CD14-positive monocyte (primary cell): ENCODE measurements at regions not wholly inside any gene's neighbourhood (a gene's known extent, or its start where the extent isn't known, plus 50 kb on each side); places are given as distances from the start of the nearest gene placed in this dataset.

Source experiments
- DNase-seq, 3 donors: peaks; one replicate each; pipeline ENCODE4 v3.0.0-alpha.2; 2011 to 2022
- H2AFZ ChIP-seq: 2 replicates; pipeline ENCODE4 v1.6.0; 2012; ENCODE audit warnings: mild to moderate bottlenecking, low read depth, low read length, inconsistent platforms; ENCODE audit not compliant: insufficient read depth, poor library complexity, severe bottlenecking
- H3K27ac ChIP-seq, 2 donors: 1 replicate in 1 of 2; 2 replicates in 1 of 2; pipeline ENCODE4 v1.5.1; 2012 to 2013; ENCODE audit warnings: low read length in 2 of 2, control low read depth in 1 of 2, inconsistent platforms in 1 of 2, low read depth in 1 of 2, mild to moderate bottlenecking in 1 of 2
- H3K27me3 ChIP-seq, 2 donors: one replicate each; pipeline versions ENCODE4 v1.6.0 to v1.6.1; 2011 to 2013; ENCODE audit warnings: low read length in 2 of 2; ENCODE audit not compliant: control insufficient read depth in 2 of 2, insufficient read depth in 2 of 2
- H3K36me3 ChIP-seq, 2 donors: replicated peaks in 1 of 2; 1 replicate in 1 of 2; 2 replicates in 1 of 2; pipeline versions ENCODE4 v1.5.1 to v1.6.1; 2012 to 2013; ENCODE audit warnings: low read length in 2 of 2, control low read depth in 1 of 2, inconsistent platforms in 1 of 2, mild to moderate bottlenecking in 1 of 2; ENCODE audit not compliant: insufficient read depth in 2 of 2, control insufficient read depth in 1 of 2
- H3K4me1 ChIP-seq, 2 donors: 1 replicate in 1 of 2; 2 replicates in 1 of 2; pipeline versions ENCODE4 v1.5.1 to v1.6.1; 2012 to 2013; ENCODE audit warnings: low read length in 2 of 2, control low read depth in 1 of 2, inconsistent platforms in 1 of 2, mild to moderate bottlenecking in 1 of 2, moderate library complexity in 1 of 2; ENCODE audit not compliant: insufficient read depth in 2 of 2, control insufficient read depth in 1 of 2
- H3K4me2 ChIP-seq: replicated peaks from 2 replicates; pipeline ENCODE3; 2012; ENCODE audit warnings: low read length, moderate library complexity, mild to moderate bottlenecking; ENCODE audit not compliant: poor library complexity, severe bottlenecking; ENCODE audit errors: extremely low read depth
- H3K4me3 ChIP-seq, 3 experiments: fragments of 200-600 bp in 1 of 3; sonication (generic) in 1 of 3; replicated peaks in 1 of 3; 1 replicate in 2 of 3; 2 replicates in 1 of 3; pipeline ENCODE4 v1.5.1; 2011 to 2013; ENCODE audit warnings: low read length in 3 of 3, mild to moderate bottlenecking in 3 of 3, control low read depth in 2 of 3, low read depth in 2 of 3, inconsistent platforms in 1 of 3, moderate library complexity in 1 of 3
- H3K79me2 ChIP-seq: 2 replicates; pipeline ENCODE4 v1.6.0; 2012; ENCODE audit warnings: mild to moderate bottlenecking, control low read depth, inconsistent platforms, low read length, moderate library complexity; ENCODE audit not compliant: insufficient read depth
- H3K9ac ChIP-seq: 2 replicates; pipeline ENCODE4 v1.6.0; 2017; ENCODE audit warnings: low read length, mild to moderate bottlenecking; ENCODE audit not compliant: insufficient read depth, poor library complexity, severe bottlenecking
- H3K9me3 ChIP-seq, 2 donors: replicated peaks in 1 of 2; 1 replicate in 1 of 2; 2 replicates in 1 of 2; pipeline versions ENCODE4 v1.5.1 to v1.6.1; 2012 to 2013; ENCODE audit warnings: low read length in 2 of 2, control low read depth in 1 of 2; ENCODE audit not compliant: control insufficient read depth in 1 of 2, insufficient read depth in 1 of 2
- H4K20me1 ChIP-seq: 2 replicates; pipeline ENCODE4 v1.6.0; 2012; ENCODE audit warnings: mild to moderate bottlenecking, low read length, control low read depth, moderate library complexity; ENCODE audit not compliant: insufficient read depth
- H3K27ac Mint-ChIP-seq, 7 donors: one replicate each; pipeline ENCODE4 v1.8.0; 2020; ENCODE audit warnings: mild to moderate bottlenecking in 7 of 7, mixed read lengths in 7 of 7, moderate library complexity in 6 of 7, inconsistent platforms in 2 of 7
- H3K27me3 Mint-ChIP-seq, 3 donors: one replicate each; pipeline ENCODE4 v1.8.0; 2021 to 2022; ENCODE audit warnings: low read depth in 3 of 3, mild to moderate bottlenecking in 3 of 3, mixed read lengths in 3 of 3, moderate library complexity in 3 of 3, inconsistent platforms in 1 of 3
- H3K36me3 Mint-ChIP-seq, 2 donors: one replicate each; pipeline ENCODE4 v1.8.0; 2020; ENCODE audit warnings: mixed read lengths in 2 of 2, inconsistent platforms in 1 of 2, mild to moderate bottlenecking in 1 of 2
- H3K4me1 Mint-ChIP-seq: one replicate; pipeline ENCODE4 v1.8.0; 2020; ENCODE audit warnings: mild to moderate bottlenecking, mixed read lengths
- H3K4me3 Mint-ChIP-seq, 2 donors: one replicate each; pipeline ENCODE4 v1.8.0; 2020; ENCODE audit warnings: mild to moderate bottlenecking in 2 of 2, mixed read lengths in 2 of 2, moderate library complexity in 1 of 2
- H3K9me3 Mint-ChIP-seq, 7 donors: one replicate each; pipeline ENCODE4 v1.8.0; 2020 to 2022; ENCODE audit warnings: mixed read lengths in 7 of 7, mild to moderate bottlenecking in 6 of 7, moderate library complexity in 6 of 7, inconsistent platforms in 2 of 7
- CTCF ChIP-seq: fragments of 200-600 bp; IDR thresholded peaks from one replicate; pipeline ENCODE4 v1.8.0; 2022; ENCODE audit warnings: antibody characterized with exemption, mild to moderate bottlenecking
- WGBS: methylation state at CpG from one replicate; pipeline ENCODE4 v1.1.5; 2013; ENCODE audit warnings: missing lambda C conversion rate; ENCODE audit not compliant: insufficient coverage; 5-methylcytosine and 5-hydroxymethylcytosine counted together
- intact Hi-C, 2 donors: fragments of 100-400 bp; cut with micrococcal nuclease; formaldehyde crosslinking; loops; one replicate each; pipeline versions ENCODE4 v1.15.0 to v1.15.1; 2023

GRCh38 chr5:28726815-28727214 is 1688.4 kb upstream of the CDH9 start:
- Mint-ChIP-seq H3K27me3 (no peaks in the 10 kb centered on the region), H3K4me3 (no peak overlapping the region), H3K36me3 (no peaks in the 10 kb centered on the region), H3K9me3 (peaks cover 0 to 6% (median 0%) of the 10 kb centered on the region in 7 donors), H3K27ac (no peak overlapping the region), H3K4me1 (no peaks in the 10 kb centered on the region)
- no peak for DNase-seq
- Histone ChIP-seq H4K20me1 (no peaks in the 10 kb centered on the region), H3K4me2 (no peak overlapping the region), H3K36me3 (no peaks in the 10 kb centered on the region), H3K9me3 (no peaks in the 10 kb centered on the region), H2AFZ (no peak overlapping the region), H3K9ac (no peak overlapping the region), H3K4me3 (no peak overlapping the region), H3K27ac (no peak overlapping the region), H3K4me1 (no peaks in the 10 kb centered on the region), H3K27me3 (no peaks in the 10 kb centered on the region), H3K79me2 (no peaks in the 10 kb centered on the region)
- no peak for TF ChIP-seq CTCF
- intact Hi-C loops = no loop called here
- WGBS = 100% methylated on average over 2 of the region's 2 CpGs

GRCh38 chr5:28725001-28725400 is 1686.6 kb upstream of the CDH9 start:
- H3K79me2 ChIP-seq = no peaks in the 10 kb centered on the region
- H4K20me1 ChIP-seq = no peaks in the 10 kb centered on the region
- H3K4me3 ChIP-seq = no peak overlapping the region
- H3K4me2 ChIP-seq = no peak overlapping the region
- H3K4me3 Mint-ChIP-seq = no peak overlapping the region
- no peaks in the 10 kb centered on the region for H3K27me3 ChIP-seq
- no peak for TF ChIP-seq CTCF
- no peak overlapping the region for H2AFZ ChIP-seq
- no peaks in the 10 kb centered on the region for H3K4me1 ChIP-seq
- H3K27ac ChIP-seq = no peak overlapping the region
- intact Hi-C loops = no loop called here
- H3K36me3 ChIP-seq = no peaks in the 10 kb centered on the region
- no peak overlapping the region for H3K9ac ChIP-seq
- H3K27me3 Mint-ChIP-seq = peaks cover 0 to 1% (median 0%) of the 10 kb centered on the region in 3 donors
- DNase-seq = no peak
- no CpG with 5 or more reads among the region's 3 CpGs for WGBS
- no peaks in the 10 kb centered on the region for H3K4me1 Mint-ChIP-seq
- peaks cover 0 to 6% (median 0%) of the 10 kb centered on the region in 7 donors for H3K9me3 Mint-ChIP-seq
- H3K36me3 Mint-ChIP-seq = no peaks in the 10 kb centered on the region
- no peak overlapping the region for H3K27ac Mint-ChIP-seq
- H3K9me3 ChIP-seq = no peaks in the 10 kb centered on the region
